Inflammatory macrophage treated with lipopolysaccharide for 1 hour (primary cell): ENCODE measurements at regions not wholly inside any gene's neighbourhood (a gene's known extent, or its start where the extent isn't known, plus 50 kb on each side); places are given as distances from the start of the nearest gene placed in this dataset.

ENCODE experiments used
- DNase-seq, 2 donors: peaks; one replicate each; pipeline ENCODE4 v3.0.0-alpha.2; 2020 to 2022

GRCh38 chr14:26856876-26857518 is 259.2 kb upstream of the NOVA1 start:
- no peak for DNase-seq

GRCh38 chr14:26859483-26859882 is 261.6 kb upstream of the NOVA1 start:
- no peak for DNase-seq

- DNase-seq, result no peak
These were observed 262.3 kb upstream of the NOVA1 start for GRCh38 chr14:26860111-26860510.

- no peak for DNase-seq
These were observed 265.9 kb upstream of the NOVA1 start for GRCh38 chr14:26863736-26864135.

- no peak for DNase-seq
These were observed 268.9 kb upstream of the NOVA1 start for GRCh38 chr14:26866721-26867120.

- no peak for DNase-seq
These were observed 269.4 kb upstream of the NOVA1 start for GRCh38 chr14:26867171-26867757.

GRCh38 chr14:26870096-26870495 is 272.3 kb upstream of the NOVA1 start:
- no peak for DNase-seq

- DNase-seq, result no peak
These were observed 273.1 kb upstream of the NOVA1 start for GRCh38 chr14:26870722-26871617.

GRCh38 chr14:26872515-26873361 is 274.9 kb upstream of the NOVA1 start:
- DNase-seq, result no peak

GRCh38 chr14:26873362-26873960 is 275.6 kb upstream of the NOVA1 start:
- DNase-seq, result no peak

- no peak for DNase-seq
These were observed 290.0 kb upstream of the NOVA1 start for GRCh38 chr14:26887847-26888246.

- DNase-seq, result no peak
These were observed 290.8 kb upstream of the NOVA1 start for GRCh38 chr14:26888592-26888991.

GRCh38 chr14:26896447-26896846 is 298.6 kb upstream of the NOVA1 start:
- DNase-seq, result no peak

- DNase-seq, result no peak
These were observed 299.4 kb upstream of the NOVA1 start for GRCh38 chr14:26897196-26897595.

- no peak for DNase-seq
These were observed 307.4 kb upstream of the NOVA1 start for GRCh38 chr14:26905229-26905628.

- DNase-seq, result no peak
These were observed 316.0 kb upstream of the NOVA1 start for GRCh38 chr14:26913786-26914185.

- peak; percentile 3 for DNase-seq
These were observed 319.3 kb upstream of the NOVA1 start for GRCh38 chr14:26917086-26917485.

- no peak for DNase-seq
These were observed 328.2 kb upstream of the NOVA1 start for GRCh38 chr14:26925876-26926584.

GRCh38 chr14:26926585-26926984 is 328.8 kb upstream of the NOVA1 start:
- no peak for DNase-seq

- no peak for DNase-seq
These were observed 330.2 kb upstream of the NOVA1 start for GRCh38 chr14:26928019-26928418.

- DNase-seq, result no peak
These were observed 331.5 kb upstream of the NOVA1 start for GRCh38 chr14:26929361-26929760.

GRCh38 chr14:26930576-26930975 is 332.7 kb upstream of the NOVA1 start:
- DNase-seq, result no peak
